ENCODE measurements at regions not wholly inside any gene's neighbourhood (a gene's known extent, or its start where the extent isn't known, plus 50 kb on each side); places are given as distances from the start of the nearest gene placed in this dataset.

GRCh38 chr20:51889466-51889865 lies 87.1 kb upstream of the SALL4 start:
- DNase-seq (ENCODE audit: low read depth in 1 of 2, low spot score in 2 of 2) (no peak), FAIRE-seq (peak; percentile 72)
- WGBS, 2 experiments (ENCODE audit: extremely low coverage in 1 of 2, insufficient coverage in 1 of 2, insufficient read length in 1 of 2, insufficient replicate concordance in 2 of 2, low coverage in 1 of 2, low lambda C conversion rate in 2 of 2, missing lambda C conversion rate in 1 of 2): 9% methylated on average over 4 of the region's 4 CpGs; no CpG with 5 or more reads in 1 of the 2 experiments
- peak overlapping the region; percentile 50; the same call in 1 of the 2 replicates for H2BK5ac ChIP-seq (ENCODE audit: low read depth, low read length)
- no peak overlapping the region for H3K14ac ChIP-seq (ENCODE audit: insufficient read length)
- no peaks in the 10 kb centered on the region for H3K27me3 ChIP-seq (replicated peaks in 1 of 4; ENCODE audit: control insufficient read depth in 3 of 4, extremely low read depth in 1 of 4, insufficient read depth in 3 of 4, low read length in 3 of 4)
- no peak overlapping the region; the same call in 1 of the 2 replicates for H3K18ac ChIP-seq (ENCODE audit: extremely low read depth, low read length)
- peaks cover 12 to 21% (median 17%) of the 10 kb centered on the region in 4 experiments for H3K4me1 ChIP-seq (replicated peaks in 1 of 4; ENCODE audit: control insufficient read depth in 3 of 4, insufficient read depth in 4 of 4, low read length in 3 of 4)
- peak overlapping the region; percentile 65; the same call in 1 of the 2 replicates for H2BK12ac ChIP-seq (ENCODE audit: low read depth, low read length)
- no peak overlapping the region for H4K5ac ChIP-seq (ENCODE audit: insufficient read length, low read depth, low read length)
- H2AK5ac ChIP-seq (ENCODE audit: low read depth, low read length): no peak overlapping the region
- H3K9me3 ChIP-seq (ENCODE audit: insufficient read depth in 2 of 2, low read depth in 1 of 2, low read length in 1 of 2): no peaks in the 10 kb centered on the region
- ChIA-PET CTCF (ENCODE audit: partially characterized antibody) (interaction anchor here (0.9 to 1.8 kb wide), 8 partner anchors 9 to 159 kb away, joined by 3 to 6 read pairs (median 4); no protein-coding TSS in a partner anchor), POLR2A (ENCODE audit: partially characterized antibody) (interaction anchor here (0.6 to 1.8 kb wide), 9 partner anchors 8 to 102 kb away, joined by 3 to 6 read pairs (median 3); no protein-coding TSS in a partner anchor)
- H3K56ac ChIP-seq (replicated peaks; ENCODE audit: insufficient read length, low read depth, low read length): no peak overlapping the region
- no peaks in the 10 kb centered on the region for H3K79me1 ChIP-seq (ENCODE audit: low read depth, low read length)
- no peaks in the 10 kb centered on the region for H3K79me2 ChIP-seq (ENCODE audit: control insufficient read depth in 1 of 2, insufficient read depth in 2 of 2, low read length in 2 of 2)
- H2AFZ ChIP-seq (ENCODE audit: low read length): no peak overlapping the region
- H2BK15ac ChIP-seq (ENCODE audit: low read length): no peak overlapping the region
- peak overlapping the region; percentile 35; the same call in 1 of the 2 replicates for H2BK20ac ChIP-seq (ENCODE audit: low read length)
- H3K9ac ChIP-seq (replicated peaks in 1 of 4; ENCODE audit: extremely low read depth in 1 of 4, low read depth in 3 of 4, low read length in 3 of 4): no peak overlapping the region
- peaks cover 1% of the 10 kb centered on the region; the same call in 1 of the 2 replicates for H3K23me2 ChIP-seq (ENCODE audit: low read depth, low read length)
- H3K4me2 ChIP-seq (ENCODE audit: insufficient read depth in 1 of 2, low read depth in 2 of 2, low read length in 2 of 2): peak overlapping the region; percentile 45 to 57; a peak in 3 of 4 replicates
- no peaks in the 10 kb centered on the region for H4K20me1 ChIP-seq (replicated peaks in 1 of 2; ENCODE audit: control insufficient read depth in 1 of 2, insufficient read depth in 2 of 2, low read length in 2 of 2)
- no peak overlapping the region for H3K27ac ChIP-seq (ENCODE audit: low read depth, low read length)
- H4K91ac ChIP-seq (replicated peaks; ENCODE audit: insufficient read length, low read length): no peak overlapping the region
- H3K4ac ChIP-seq (replicated peaks; ENCODE audit: insufficient read length, low read depth, low read length): no peak overlapping the region
- H3K23ac ChIP-seq (ENCODE audit: insufficient read length): no peak overlapping the region
- H3K4me3 ChIP-seq (ENCODE audit: extremely low read depth in 1 of 4, insufficient read depth in 2 of 4, low read depth in 3 of 4, low read length in 4 of 4): peak overlapping the region in 2 of 4 experiments; percentile 19 to 37; a peak in 2 of 8 replicates
- no peak overlapping the region for H4K8ac ChIP-seq (ENCODE audit: extremely low read depth, insufficient read depth, low read length)
- H2BK120ac ChIP-seq (replicated peaks; ENCODE audit: low read depth, low read length): no peak overlapping the region
- no peaks in the 10 kb centered on the region for H3K36me3 ChIP-seq (ENCODE audit: control insufficient read depth in 2 of 4, insufficient read depth in 4 of 4, low read length in 3 of 4)
- TF ChIP-seq NANOG (IDR thresholded peaks at IDR 0.05; ENCODE audit: insufficient read depth, low read depth, low read length, poor library complexity, severe bottlenecking) (peak; percentile 30), KDM1A (IDR thresholded peaks at IDR 0.05; ENCODE audit: borderline replicate concordance, low read length) (no peak), SAP30 (IDR thresholded peaks at IDR 0.05; ENCODE audit: insufficient read depth, insufficient replicate concordance, low read length) (no peak), POLR2AphosphoS5 (IDR thresholded peaks at IDR 0.05; ENCODE audit: low read depth, low read length) (no peak), RNF2 (IDR thresholded peaks at IDR 0.05; ENCODE audit: borderline replicate concordance, low read depth, low read length, missing control alignments, poor library complexity, severe bottlenecking) (no peak), YY1 (IDR thresholded peaks at IDR 0.05; ENCODE audit: low read depth, low read length) (no peak), MAX (IDR thresholded peaks at IDR 0.05) (no peak), POLR2A (IDR thresholded peaks at IDR 0.05; ENCODE audit: control extremely low read depth in 1 of 2, low read depth in 2 of 2, low read length in 2 of 2) (no peak), SP1 (IDR thresholded peaks at IDR 0.05; ENCODE audit: low read depth, low read length) (0 out of 2 replicates have a peak, but pooled peaks have one; percentile 12), SP2 (IDR thresholded peaks at IDR 0.05; ENCODE audit: low read length) (no peak), SIN3A (conservative IDR thresholded peaks at IDR 0.05 in 1 of 2, IDR thresholded peaks at IDR 0.05 in 1 of 2; ENCODE audit: low read depth in 1 of 2, low read length in 2 of 2) (no peak), BRCA1 (IDR thresholded peaks at IDR 0.05; ENCODE audit: low read depth, low read length) (no peak), CREB1 (IDR thresholded peaks at IDR 0.05) (no peak), RXRA (IDR thresholded peaks at IDR 0.05; ENCODE audit: insufficient read depth, low read depth, low read length) (no peak)

Measured in H1 (cell line).